Astrocyte of the cerebellum (primary cell): ENCODE measurements at regions not wholly inside any gene's neighbourhood (a gene's known extent, or its start where the extent isn't known, plus 50 kb on each side); places are given as distances from the start of the nearest gene placed in this dataset.

Source experiments
- DNase-seq: peaks from one replicate; pipeline ENCODE4 v3.0.0-alpha.2; 2011; ENCODE audit warnings: low read depth
- H3K4me3 ChIP-seq: 2 replicates; pipeline ENCODE4 v1.5.1; 2011; ENCODE audit warnings: mild to moderate bottlenecking, low read depth, low read length, moderate library complexity
- in situ Hi-C: cut with HindIII; loops from 2 replicates; pipeline ENCODE4 v1.10.0; 2017; ENCODE audit warnings: low sequenced_read_pairs
- TF ChIP-seq, protein P1 (sequence below): IDR thresholded peaks from 2 replicates; pipeline ENCODE4 v1.5.1; 2012; ENCODE audit warnings: low read length, low read depth, moderate library complexity, mild to moderate bottlenecking; ENCODE audit errors: missing control alignments

DNA sequence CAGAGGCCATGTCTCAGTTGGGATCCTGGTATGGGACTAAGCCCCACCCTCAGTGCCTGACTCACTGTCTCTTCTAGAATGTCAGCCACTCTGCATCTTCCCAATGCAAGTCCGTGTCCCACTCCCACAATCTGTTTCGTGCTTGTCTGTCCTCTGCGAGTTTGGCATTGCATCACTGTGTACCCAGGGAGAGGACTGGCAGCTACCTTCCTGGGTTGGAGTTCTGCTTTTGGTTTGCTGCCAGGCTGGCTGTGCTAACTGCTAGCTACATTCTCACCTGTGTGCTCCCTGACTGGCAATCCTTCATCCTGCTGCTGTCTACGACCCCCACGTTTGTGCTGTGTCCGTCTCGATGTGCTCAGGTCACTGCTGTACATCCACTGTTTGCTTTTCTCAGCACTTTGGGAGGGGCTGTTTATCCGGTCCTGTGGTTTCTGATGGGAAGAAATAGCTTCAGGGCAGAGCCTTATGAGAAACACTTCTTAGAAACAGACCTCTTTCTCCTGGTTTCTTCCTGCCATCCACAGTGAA lies 56.0 kb upstream of the GLI3 start:
- in situ Hi-C loops, result no loop called here
- TF ChIP-seq, protein P1, sequence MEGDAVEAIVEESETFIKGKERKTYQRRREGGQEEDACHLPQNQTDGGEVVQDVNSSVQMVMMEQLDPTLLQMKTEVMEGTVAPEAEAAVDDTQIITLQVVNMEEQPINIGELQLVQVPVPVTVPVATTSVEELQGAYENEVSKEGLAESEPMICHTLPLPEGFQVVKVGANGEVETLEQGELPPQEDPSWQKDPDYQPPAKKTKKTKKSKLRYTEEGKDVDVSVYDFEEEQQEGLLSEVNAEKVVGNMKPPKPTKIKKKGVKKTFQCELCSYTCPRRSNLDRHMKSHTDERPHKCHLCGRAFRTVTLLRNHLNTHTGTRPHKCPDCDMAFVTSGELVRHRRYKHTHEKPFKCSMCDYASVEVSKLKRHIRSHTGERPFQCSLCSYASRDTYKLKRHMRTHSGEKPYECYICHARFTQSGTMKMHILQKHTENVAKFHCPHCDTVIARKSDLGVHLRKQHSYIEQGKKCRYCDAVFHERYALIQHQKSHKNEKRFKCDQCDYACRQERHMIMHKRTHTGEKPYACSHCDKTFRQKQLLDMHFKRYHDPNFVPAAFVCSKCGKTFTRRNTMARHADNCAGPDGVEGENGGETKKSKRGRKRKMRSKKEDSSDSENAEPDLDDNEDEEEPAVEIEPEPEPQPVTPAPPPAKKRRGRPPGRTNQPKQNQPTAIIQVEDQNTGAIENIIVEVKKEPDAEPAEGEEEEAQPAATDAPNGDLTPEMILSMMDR, result no peak
- H3K4me3 ChIP-seq, result no peak overlapping the region
- no peak for DNase-seq

DNA sequence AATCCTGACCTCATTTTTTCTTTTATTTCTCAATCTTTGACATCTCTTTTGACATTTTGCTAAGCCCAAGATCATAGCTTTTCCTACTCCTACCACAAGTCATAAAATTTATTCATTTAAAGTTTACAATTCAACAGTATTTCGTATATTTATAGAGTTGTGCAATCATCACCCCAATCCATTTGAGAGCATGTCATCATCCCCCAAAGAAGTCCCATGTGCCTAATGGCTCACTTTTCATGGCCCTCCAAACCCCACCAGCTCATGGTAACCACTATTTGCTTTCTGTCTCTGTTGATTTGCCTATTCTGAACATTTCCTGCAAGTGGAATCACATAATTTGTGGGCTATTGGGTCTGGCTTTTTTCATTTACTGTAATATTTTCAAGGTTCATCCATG lies 52.5 kb upstream of the GLI3 start:
- no peak for DNase-seq
- in situ Hi-C loops, result no loop called here
- TF ChIP-seq, protein P1, result no peak
- H3K4me3 ChIP-seq, result no peak overlapping the region
